Ovary (tissue), 7 donors: ENCODE measurements at regions not wholly inside any gene's neighbourhood (a gene's known extent, or its start where the extent isn't known, plus 50 kb on each side); places are given as distances from the start of the nearest gene placed in this dataset.

Source experiments
- DNase-seq, 5 donors: peaks; one replicate each; pipeline ENCODE4 v3.0.0-alpha.2; 2019 to 2020
- H3K27ac ChIP-seq, 2 donors: fragments of 200-600 bp; one replicate each; pipeline versions ENCODE4 v1.5.1 to v1.8.0; 2019 to 2022
- H3K27me3 ChIP-seq: fragments of 200-600 bp; one replicate; pipeline ENCODE4 v1.8.0; 2022
- H3K36me3 ChIP-seq: fragments of 200-600 bp; sonication (generic); one replicate; pipeline ENCODE4 v1.5.1; 2019
- H3K4me1 ChIP-seq: one replicate; pipeline ENCODE4 v1.8.1; 2013; ENCODE audit warnings: mild to moderate bottlenecking, moderate library complexity; ENCODE audit not compliant: insufficient read depth
- H3K4me3 ChIP-seq: fragments of 200-600 bp; sonication (generic); one replicate; pipeline ENCODE4 v1.5.1; 2017
- H3K9me3 ChIP-seq, 2 donors: fragments of 200-600 bp in 1 of 2; sonication (generic) in 1 of 2; one replicate each; pipeline versions ENCODE4 v1.5.1 to v1.8.1; 2013 to 2019; ENCODE audit warnings: mild to moderate bottlenecking in 1 of 2, moderate library complexity in 1 of 2
- EP300 ChIP-seq: sonication (generic); formaldehyde crosslinking; IDR thresholded peaks from one replicate; pipeline ENCODE4 v1.6.1; 2017; ENCODE audit warnings: antibody characterized with exemption
- POLR2A ChIP-seq: fragments of 450-650 bp; IDR thresholded peaks from one replicate; pipeline ENCODE4 v1.6.1; 2017; ENCODE audit warnings: antibody characterized with exemption, mild to moderate bottlenecking, moderate library complexity
- WGBS, 3 donors: extraction: QIAGEN DNeasy Blood & Tissue Kit in 1 of 3; methylation state at CpG; one replicate each; pipeline versions ENCODE4 v1.1.5 to v1.1.7; 2013 to 2017; 5-methylcytosine and 5-hydroxymethylcytosine counted together
- intact Hi-C, 4 donors: fragments of 100-400 bp; cut with DNase I; formaldehyde crosslinking; loops; one replicate each; pipeline versions ENCODE4 v1.11.0 to v1.15.1; 2022 to 2023
- TF ChIP-seq, protein P1 (sequence below), 3 donors: fragments of 450-650 bp in 2 of 3; fragments of 200-600 bp in 1 of 3; IDR thresholded peaks; one replicate each; pipeline versions ENCODE4 v1.5.1 to v1.8.0; 2016 to 2022; ENCODE audit warnings: antibody characterized with exemption in 3 of 3, mild to moderate bottlenecking in 1 of 3
- donor health status: DM: no; HTN: no; CAD: no; lungs with moderate emphysema.
- donor health status: DM: no; HTN: no; CAD: no.
- donor health status: Bipolar disorder and iron deficiency.
- donor health status: DM: no; HTN: no; CAD: no.
- donor health status: DM: yes; HTN: yes; CAD: no.

DNA sequence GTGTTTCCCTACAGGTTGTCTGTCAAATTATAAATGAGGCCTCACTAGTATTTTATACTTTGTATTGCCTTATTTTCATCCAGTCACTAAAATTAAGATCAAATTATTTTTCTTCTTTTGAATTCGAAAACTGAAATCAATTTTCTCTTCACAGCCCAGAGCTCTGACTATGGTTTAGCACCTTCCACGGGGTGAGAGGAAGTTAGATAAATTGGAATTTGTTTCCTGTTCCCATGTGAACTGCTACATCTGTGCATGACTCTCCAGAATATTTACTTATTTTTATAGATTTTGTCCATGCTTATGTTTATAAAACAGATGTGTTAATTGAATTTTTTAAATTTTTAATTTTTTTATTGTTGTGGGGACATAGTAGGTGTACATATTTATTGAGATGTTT is 656.5 kb downstream of the IRS1 start:
- Histone ChIP-seq H3K4me3 (no peak overlapping the region), H3K4me1 (no peaks in the 10 kb centered on the region), H3K9me3 (no peaks in the 10 kb centered on the region), H3K27me3 (no peaks in the 10 kb centered on the region), H3K36me3 (no peaks in the 10 kb centered on the region), H3K27ac (no peak overlapping the region)
- DNase-seq: no peak
- no peak for TF ChIP-seq POLR2A
- TF ChIP-seq, protein P1, sequence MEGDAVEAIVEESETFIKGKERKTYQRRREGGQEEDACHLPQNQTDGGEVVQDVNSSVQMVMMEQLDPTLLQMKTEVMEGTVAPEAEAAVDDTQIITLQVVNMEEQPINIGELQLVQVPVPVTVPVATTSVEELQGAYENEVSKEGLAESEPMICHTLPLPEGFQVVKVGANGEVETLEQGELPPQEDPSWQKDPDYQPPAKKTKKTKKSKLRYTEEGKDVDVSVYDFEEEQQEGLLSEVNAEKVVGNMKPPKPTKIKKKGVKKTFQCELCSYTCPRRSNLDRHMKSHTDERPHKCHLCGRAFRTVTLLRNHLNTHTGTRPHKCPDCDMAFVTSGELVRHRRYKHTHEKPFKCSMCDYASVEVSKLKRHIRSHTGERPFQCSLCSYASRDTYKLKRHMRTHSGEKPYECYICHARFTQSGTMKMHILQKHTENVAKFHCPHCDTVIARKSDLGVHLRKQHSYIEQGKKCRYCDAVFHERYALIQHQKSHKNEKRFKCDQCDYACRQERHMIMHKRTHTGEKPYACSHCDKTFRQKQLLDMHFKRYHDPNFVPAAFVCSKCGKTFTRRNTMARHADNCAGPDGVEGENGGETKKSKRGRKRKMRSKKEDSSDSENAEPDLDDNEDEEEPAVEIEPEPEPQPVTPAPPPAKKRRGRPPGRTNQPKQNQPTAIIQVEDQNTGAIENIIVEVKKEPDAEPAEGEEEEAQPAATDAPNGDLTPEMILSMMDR (IDR thresholded peaks at IDR 0.05): no peak
- no peak for TF ChIP-seq EP300
- intact Hi-C loops: no loop called here
- WGBS, 3 donors: 42 to 61% (median 43%) methylated on average over 2 of the region's 2 CpGs

DNA sequence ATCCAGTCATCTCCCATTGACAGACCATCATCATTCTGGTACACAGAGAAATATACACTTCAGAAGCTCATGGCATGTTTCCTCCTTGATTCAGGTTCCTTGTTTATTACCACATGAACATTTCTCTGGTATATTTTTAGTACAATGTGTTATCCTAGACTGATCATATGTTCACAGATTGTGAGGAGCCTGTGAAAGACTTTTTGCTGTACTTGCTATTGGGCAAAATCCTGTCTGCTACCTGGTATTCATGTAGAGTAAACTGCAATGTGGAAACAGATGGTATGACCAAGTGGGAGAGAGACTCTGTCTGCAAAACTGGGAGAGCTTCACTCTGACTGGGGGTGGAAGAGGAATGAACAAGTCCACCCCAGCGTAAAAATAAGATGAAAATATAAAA is 657.2 kb downstream of the IRS1 start:
- intact Hi-C loops: no loop called here
- H3K36me3 ChIP-seq: no peaks in the 10 kb centered on the region
- H3K4me3 ChIP-seq: no peak overlapping the region
- H3K27me3 ChIP-seq: no peaks in the 10 kb centered on the region
- H3K4me1 ChIP-seq: no peaks in the 10 kb centered on the region
- TF ChIP-seq POLR2A: no peak
- TF ChIP-seq, protein P1 (IDR thresholded peaks at IDR 0.05): no peak
- H3K27ac ChIP-seq: no peak overlapping the region
- 86 to 100% (median 93%) methylated on average over 1 of the region's 1 CpG for WGBS, 3 donors
- DNase-seq: no peak
- H3K9me3 ChIP-seq: no peaks in the 10 kb centered on the region

DNA sequence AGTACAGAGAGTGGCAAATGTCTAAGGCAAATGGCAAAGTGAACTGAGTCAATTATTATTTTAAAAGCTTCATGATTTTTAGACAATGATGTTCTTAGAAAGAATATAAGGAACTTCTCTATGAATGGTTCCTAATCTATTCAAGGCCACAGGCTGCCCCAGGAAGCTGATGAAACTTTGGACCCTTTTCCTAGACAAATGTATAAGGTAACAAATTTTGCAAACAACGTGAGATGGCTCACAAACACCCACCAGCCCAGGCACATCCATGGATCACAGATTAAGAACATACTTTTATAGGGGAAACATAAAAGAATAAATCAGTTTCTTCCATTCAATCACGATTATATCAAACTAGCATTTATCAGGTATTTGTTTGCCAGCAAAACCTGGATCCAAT is 659.0 kb downstream of the IRS1 start:
- DNase-seq: no peak
- WGBS, 3 donors: 77 to 81% (median 79%) methylated on average over 2 of the region's 2 CpGs

DNA sequence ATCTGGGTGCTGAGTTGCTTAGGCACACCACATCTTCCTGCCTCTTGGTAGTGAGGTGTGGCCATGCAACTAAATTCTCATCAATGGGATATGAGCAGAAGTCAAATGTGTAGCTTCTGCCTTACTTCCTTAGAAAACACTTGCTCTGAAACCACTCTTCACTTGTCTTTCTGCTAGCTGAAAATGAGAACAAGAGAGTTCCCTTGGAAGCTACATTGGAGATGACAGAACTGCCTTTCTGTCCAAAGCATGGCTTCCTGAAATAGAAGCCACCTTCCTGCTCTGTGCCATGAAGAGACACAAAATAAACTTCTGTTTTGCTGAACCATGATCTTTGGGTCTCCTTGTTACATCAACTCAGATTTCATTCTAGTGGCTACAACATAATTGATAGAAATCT is 659.9 kb downstream of the IRS1 start:
- Histone ChIP-seq H3K27me3 (no peaks in the 10 kb centered on the region), H3K4me3 (no peak overlapping the region), H3K4me1 (no peaks in the 10 kb centered on the region), H3K9me3 (no peaks in the 10 kb centered on the region), H3K36me3 (no peaks in the 10 kb centered on the region), H3K27ac (no peak overlapping the region)
- TF ChIP-seq POLR2A (no peak), EP300 (no peak)
- TF ChIP-seq, protein P1 (IDR thresholded peaks at IDR 0.05): no peak
- no peak for DNase-seq
- intact Hi-C loops: no loop called here

More for the DNA sequence above, 659.0 kb downstream of the IRS1 start:
- Histone ChIP-seq H3K27me3 (no peaks in the 10 kb centered on the region), H3K9me3 (no peaks in the 10 kb centered on the region), H3K4me3 (no peak overlapping the region), H3K27ac (no peak overlapping the region), H3K4me1 (no peaks in the 10 kb centered on the region), H3K36me3 (no peaks in the 10 kb centered on the region)
- no peak for TF ChIP-seq EP300
- no peak for TF ChIP-seq POLR2A
- TF ChIP-seq, protein P1 (IDR thresholded peaks at IDR 0.05): no peak
- intact Hi-C loops: no loop called here
